ENCODE measurements at regions not wholly inside any gene's neighbourhood (a gene's known extent, or its start where the extent isn't known, plus 50 kb on each side); places are given as distances from the start of the nearest gene placed in this dataset.

GRCh38 chr12:28884904-28885679 lies 264.0 kb upstream of the FAR2 start:
- DNase-seq, result no peak

DNA sequence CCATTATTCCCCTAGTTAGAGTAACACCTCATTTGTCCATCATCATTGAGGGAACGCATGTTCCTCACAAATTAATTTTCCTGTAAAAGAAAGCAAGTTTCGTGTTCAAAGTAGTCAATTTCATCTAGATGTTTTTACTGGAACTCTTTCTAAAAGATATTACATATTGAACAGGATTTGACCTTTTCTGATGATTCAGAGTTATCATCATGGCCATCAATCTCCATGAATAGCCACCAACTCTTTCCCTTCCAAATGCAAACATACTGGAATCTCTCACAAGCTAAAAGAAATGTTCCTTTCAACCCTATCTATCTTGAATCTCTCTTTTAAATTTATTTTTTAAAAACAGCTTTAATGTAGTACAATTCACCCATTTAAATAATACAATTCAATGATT lies 263.1 kb upstream of the FAR2 start:
- no peak for DNase-seq

GRCh38 chr12:28887461-28887990 lies 261.6 kb upstream of the FAR2 start:
- no peak for DNase-seq

DNA sequence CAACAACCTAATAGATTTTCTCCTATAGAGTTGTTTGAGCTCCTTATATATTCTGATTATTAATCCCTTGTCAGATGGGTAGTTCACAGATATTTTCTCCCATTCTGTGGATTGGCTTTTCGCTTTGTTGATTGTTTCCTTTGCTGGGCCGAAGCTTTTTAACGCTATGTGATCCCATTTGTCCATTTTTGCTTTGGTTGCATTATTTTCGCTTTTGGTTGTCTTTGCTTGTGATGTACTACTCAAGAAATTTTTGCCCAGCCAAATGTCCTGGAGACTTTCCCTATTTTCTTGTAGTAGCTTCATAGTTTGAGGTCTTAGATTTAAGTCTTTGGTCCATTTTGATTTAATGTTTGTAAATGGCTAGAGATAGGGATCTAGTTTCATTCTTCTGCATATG lies 258.4 kb upstream of the FAR2 start:
- no peak for DNase-seq

- DNase-seq, result no peak
Measured at GRCh38 chr12:28891126-28891525, 258.0 kb upstream of the FAR2 start.

GRCh38 chr12:28893365-28893764 lies 255.7 kb upstream of the FAR2 start:
- no peak for DNase-seq

- no peak for DNase-seq
Measured at GRCh38 chr12:28893856-28894255, 255.2 kb upstream of the FAR2 start.

GRCh38 chr12:28896421-28896820 lies 252.7 kb upstream of the FAR2 start:
- no peak for DNase-seq

DNA sequence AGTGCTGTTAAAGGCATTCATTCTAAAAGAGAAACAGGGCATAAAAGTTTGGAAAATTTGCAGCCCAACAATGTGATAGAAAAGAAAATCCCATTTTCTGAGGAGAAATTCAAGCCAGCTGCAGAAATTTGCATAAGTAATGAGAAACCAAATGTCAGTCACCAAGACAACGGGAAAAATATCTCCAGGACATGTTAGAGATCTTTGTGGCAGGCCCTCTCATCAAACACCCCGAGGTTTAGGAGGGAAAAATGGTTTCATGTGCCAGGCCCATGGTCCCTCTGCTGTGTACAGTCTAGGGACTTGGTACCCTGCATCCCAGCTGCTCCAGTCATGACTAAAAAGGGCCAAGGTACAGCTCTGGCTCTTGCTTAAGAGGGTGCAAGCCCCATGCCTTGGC lies 251.0 kb upstream of the FAR2 start:
- DNase-seq, result no peak

DNA sequence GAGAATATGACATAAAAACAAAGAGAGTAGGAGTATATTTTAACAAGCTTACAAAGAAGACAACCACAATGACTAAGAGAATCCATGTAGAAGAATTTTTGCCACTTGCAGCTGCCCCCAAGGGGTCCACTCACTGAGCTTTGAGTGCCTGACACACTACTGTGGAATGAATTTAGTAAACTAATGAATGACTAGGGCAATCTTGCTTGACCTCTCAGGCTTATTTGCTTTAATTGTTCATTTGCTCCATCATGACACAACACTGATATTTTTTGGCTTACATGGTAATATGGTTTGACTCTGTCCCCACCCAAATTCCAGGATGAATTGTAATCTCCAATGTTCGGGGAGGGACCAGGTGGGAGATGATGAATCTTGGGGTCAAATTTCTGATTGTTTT lies 249.1 kb upstream of the FAR2 start:
- peak; percentile 31 for DNase-seq

DNA sequence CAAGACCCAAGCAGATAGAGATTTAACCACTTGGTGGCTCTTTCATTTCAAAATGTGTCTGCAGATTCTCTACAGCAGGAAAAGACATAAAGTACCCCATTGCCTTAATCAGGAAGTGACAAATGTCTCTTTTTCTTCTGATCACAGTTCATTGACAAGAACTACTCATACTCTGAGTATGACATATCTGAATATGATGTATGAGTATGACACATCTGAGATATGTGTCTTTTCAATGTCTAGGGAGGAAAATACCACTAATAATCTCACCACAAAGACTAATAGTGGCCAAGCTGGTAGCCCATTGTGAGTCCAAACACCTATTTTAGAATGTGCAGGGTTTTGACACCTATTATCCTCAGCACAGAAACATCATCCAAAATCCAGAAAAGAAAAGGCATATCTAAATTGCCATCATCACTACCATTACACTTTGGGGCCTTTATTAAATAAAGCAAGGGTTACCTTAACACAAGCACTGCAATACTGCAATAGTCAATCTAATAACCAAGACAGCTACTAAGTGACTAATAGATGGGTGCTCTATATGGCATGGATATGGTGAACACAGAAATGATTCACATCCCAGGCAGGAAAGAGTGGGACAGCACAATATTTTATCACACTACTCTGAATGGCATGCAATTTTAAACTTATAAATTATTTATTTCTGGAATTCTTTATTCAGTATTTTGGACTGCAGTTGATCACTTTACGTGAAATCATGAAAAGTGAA lies 243.7 kb upstream of the FAR2 start:
- DNase-seq, result no peak

- no peak for DNase-seq
Measured at GRCh38 chr12:28908646-28909045, 240.4 kb upstream of the FAR2 start.

- no peak for DNase-seq
Measured at GRCh38 chr12:28909291-28909690, 239.8 kb upstream of the FAR2 start.

DNA sequence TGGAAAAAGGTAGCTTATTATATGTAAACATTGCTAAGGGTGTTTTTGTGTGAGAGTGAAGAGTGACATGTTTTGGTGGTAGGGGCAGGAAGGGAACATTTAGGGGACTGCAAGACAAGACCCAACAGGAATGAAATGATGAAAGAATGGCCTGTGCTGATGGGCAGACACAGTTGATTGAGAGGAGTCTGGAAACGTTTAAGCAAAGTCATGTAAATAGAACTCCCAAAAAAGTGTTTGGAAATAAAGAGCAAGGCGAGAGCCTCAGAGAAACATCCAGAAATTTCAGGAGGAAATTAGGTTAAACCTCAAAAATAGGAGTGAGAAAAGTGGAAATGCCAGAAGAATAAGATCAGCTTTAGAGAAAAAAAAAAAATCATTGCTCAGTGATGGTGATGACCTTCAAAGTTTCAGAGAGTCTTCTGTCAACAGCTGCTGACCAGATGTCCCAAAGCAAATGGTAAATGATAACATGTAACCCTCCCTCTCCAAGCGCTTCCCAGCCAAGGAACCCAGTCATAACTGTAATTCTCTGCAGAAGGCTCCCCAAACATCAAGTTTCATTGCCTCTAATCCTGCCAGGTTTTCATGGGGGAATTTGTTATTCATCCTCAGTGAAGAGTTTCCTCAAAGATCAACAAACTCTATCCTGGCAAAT lies 223.2 kb upstream of the FAR2 start:
- DNase-seq, result no peak

DNA sequence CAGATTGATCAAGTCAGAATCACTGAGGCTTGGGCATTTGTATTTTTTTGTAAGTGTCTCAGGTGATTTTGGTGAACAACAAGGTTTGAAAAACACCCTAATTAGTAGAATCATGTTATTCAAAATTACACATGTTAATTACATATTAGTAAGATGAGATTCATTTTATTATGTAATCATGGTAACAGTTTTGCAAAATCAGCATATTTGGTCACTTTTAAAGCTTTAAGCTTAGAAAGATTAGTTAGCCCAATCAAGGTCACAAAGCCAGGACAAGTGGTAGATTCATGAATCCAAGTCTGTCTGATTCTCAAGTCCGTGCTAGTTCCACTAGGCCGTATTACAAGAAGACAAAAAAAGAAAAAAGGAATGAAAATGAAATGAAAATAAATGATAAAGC lies 218.4 kb upstream of the FAR2 start:
- DNase-seq, result no peak

- DNase-seq, result no peak
Measured at GRCh38 chr12:28933176-28933575, 215.9 kb upstream of the FAR2 start.

- DNase-seq, result peak; percentile 43
Measured at GRCh38 chr12:28933864-28934527, 215.1 kb upstream of the FAR2 start.

- no peak for DNase-seq
Measured at GRCh38 chr12:28936221-28936620, 212.9 kb upstream of the FAR2 start.

GRCh38 chr12:28936711-28937110 lies 212.4 kb upstream of the FAR2 start:
- no peak for DNase-seq

DNA sequence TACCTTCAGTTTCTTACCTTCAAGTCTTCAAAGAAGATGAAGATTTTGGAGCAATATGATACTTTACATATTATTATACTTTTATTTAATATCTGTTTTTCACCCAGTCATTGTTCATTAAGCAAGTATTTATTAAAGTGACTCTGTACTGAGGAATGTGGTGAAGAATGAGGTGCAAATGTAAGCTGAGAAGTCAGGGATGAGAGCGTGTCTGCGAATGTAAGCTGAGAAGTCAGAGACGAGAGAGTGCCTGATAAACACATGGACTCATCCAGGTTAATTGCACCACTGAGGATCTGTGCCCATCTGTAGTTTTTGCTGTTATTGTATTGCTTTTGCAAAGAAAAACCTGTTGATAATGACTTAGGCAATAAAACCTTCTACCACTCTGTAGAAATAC lies 211.9 kb upstream of the FAR2 start:
- DNase-seq, result peak; percentile 55

DNA sequence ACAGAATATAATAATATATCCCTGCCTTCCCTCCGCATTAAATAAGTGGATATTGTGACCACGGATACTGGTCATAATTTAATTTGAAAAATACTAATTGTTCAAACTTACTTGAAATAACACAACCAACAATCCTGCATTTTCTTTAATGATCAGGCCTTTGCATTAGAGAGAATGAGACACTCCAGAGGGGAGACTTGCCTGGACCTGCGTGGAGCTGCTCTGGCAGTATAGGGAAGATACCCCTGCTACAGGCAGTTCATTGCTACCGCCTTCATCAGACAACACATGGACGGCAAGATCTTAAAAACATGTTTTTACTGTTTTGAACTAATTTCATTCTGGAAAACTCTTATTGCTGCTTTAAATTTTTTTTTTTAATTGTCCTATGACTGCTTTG lies 211.0 kb upstream of the FAR2 start:
- DNase-seq, result no peak

DNA sequence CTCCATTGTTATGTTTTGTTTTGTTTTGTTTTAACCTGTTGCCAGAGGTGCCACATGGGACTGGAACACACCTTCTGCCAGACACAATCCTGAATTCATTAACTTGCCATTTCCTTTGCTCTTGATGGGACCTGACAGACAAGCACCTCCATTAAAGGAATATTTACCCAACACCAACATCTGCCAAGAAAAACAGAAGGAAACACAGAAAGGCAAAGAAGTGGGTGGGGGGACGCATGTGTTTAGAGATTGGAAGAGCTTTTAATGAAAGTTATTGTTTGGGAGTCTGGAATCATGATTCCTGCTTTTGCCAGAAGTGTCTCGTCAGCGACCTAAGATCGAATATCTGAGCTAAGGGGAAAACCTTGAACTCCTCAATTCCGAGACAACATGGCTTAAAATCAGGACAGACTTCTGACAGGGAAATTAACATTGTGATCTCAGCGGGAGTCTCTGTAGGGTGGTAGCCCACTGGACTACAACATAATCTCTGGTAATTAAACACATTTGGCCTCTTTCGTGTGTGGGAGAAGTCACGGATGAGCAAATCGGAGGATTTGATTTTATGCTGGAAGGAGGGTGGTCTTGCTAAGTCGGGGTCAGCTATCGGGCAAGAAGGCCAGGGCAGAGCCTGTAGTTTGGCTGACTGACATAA lies 210.4 kb upstream of the FAR2 start:
- no peak for DNase-seq

GRCh38 chr12:28939427-28939826 lies 209.7 kb upstream of the FAR2 start:
- no peak for DNase-seq
